Pancreas (tissue), 10 donors: ENCODE measurements at regions not wholly inside any gene's neighbourhood (a gene's known extent, or its start where the extent isn't known, plus 50 kb on each side); places are given as distances from the start of the nearest gene placed in this dataset.
A peak's percentile ranks its signal among the peaks of the same experiment; 100 is the strongest.
"Not testable (repeated sequence)": the region's sequence is repeated elsewhere in the genome, so short reads cannot be mapped to it uniquely, and the experiment has no call there.

Source experiments
- ATAC-seq, 4 donors: fragments of 200-7000 bp; cut with Tn5 transposase; one replicate each; pipeline versions ENCODE4 v1.8.0 to v1.9.1; 2020; ENCODE audit warnings: mild to moderate bottlenecking in 4 of 4, moderate library complexity in 4 of 4
- DNase-seq, 6 donors: peaks; one replicate each; pipeline ENCODE4 v3.0.0-alpha.2; 2020
- FAIRE-seq: peaks from 2 replicates; lab custom pipeline; 2012; peaks lifted over from hg19 to GRCh38; lab: Jason Lieb, UNC
- H3K27ac ChIP-seq, 4 donors: fragments of 200-600 bp; sonication (generic); 1 replicate in 3 of 4; 2 replicates in 1 of 4; pipeline versions ENCODE4 v1.5.0 to v1.8.0; 2020
- H3K27me3 ChIP-seq, 4 donors: fragments of 200-600 bp; one replicate each; pipeline ENCODE4 v1.8.0; 2021
- H3K36me3 ChIP-seq, 3 donors: fragments of 200-600 bp; sonication (generic) in 1 of 3; one replicate each; pipeline versions ENCODE4 v1.5.0 to v1.8.0; 2020 to 2021
- H3K4me1 ChIP-seq, 3 donors: fragments of 200-600 bp; one replicate each; pipeline ENCODE4 v1.8.0; 2021
- H3K4me3 ChIP-seq, 4 donors: fragments of 200-600 bp; sonication (generic) in 2 of 4; one replicate each; pipeline versions ENCODE4 v1.5.0 to v1.8.0; 2020 to 2021
- H3K9me3 ChIP-seq, 4 donors: fragments of 200-600 bp; one replicate each; pipeline ENCODE4 v1.8.0; 2021
- WGBS, 2 donors: extraction: QIAGEN DNeasy Blood & Tissue Kit; methylation state at CpG; one replicate each; pipeline ENCODE4 v1.1.7; 2013; 5-methylcytosine and 5-hydroxymethylcytosine counted together
- intact Hi-C, 3 donors: fragments of 100-400 bp; cut with DNase I; formaldehyde crosslinking; loops; one replicate each; pipeline versions ENCODE4 v1.11.1 to v1.14.2; 2022
- TF ChIP-seq, protein P1 (sequence below), 4 donors: fragments of 200-600 bp; sonication (generic) in 3 of 4; IDR thresholded peaks; one replicate each; pipeline versions ENCODE4 v1.5.0 to v1.8.0; 2021; ENCODE audit warnings: antibody characterized with exemption in 4 of 4
- donor health status: healthy with polysubstance abuse.
- donor health status: DM: no; HTN: no; CAD: no; lungs with moderate emphysema.
- donor health status: DM: no; HTN: no; CAD: no.
- donor health status: control.
- donor health status: control.
- donor health status: Bipolar disorder and iron deficiency.
- donor health status: DM: yes; HTN: yes; CAD: no.
- donor health status: DM: no; HTN: no; CAD: no.
- donor health status: DM: no; HTN: no; CAD: no.
- donor health status: DM: yes; HTN: yes; CAD: no.

DNA sequence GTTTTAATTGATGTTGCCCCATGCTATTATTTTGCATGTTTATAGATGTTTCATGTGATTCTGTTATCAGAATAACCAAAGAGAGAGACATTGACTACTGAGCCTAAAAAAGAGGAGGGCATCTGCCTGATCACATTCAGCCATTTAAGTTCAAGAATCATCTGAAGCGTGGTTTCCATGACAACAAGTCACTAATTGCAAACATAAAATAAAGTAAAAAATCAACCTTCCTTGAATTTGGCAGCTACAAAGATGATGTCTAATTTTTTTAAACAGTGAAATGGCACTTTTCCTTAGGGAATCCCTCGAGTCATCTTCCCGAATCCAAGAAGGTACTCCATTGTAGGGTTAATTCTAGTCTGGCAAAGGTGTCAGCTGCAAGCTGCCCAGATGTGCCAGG is 884.2 kb downstream of the DIAPH3 start:
- Histone ChIP-seq H3K4me3 (no peak overlapping the region), H3K27me3 (no peaks in the 10 kb centered on the region), H3K27ac (no peak overlapping the region), H3K4me1 (no peaks in the 10 kb centered on the region), H3K9me3 (no peaks in the 10 kb centered on the region), H3K36me3 (no peaks in the 10 kb centered on the region)
- no peak for DNase-seq
- intact Hi-C loops: no loop called here
- no peak for FAIRE-seq
- 91 to 95% methylated on average over 3 of the region's 3 CpGs for WGBS, 2 donors
- TF ChIP-seq, protein P1, sequence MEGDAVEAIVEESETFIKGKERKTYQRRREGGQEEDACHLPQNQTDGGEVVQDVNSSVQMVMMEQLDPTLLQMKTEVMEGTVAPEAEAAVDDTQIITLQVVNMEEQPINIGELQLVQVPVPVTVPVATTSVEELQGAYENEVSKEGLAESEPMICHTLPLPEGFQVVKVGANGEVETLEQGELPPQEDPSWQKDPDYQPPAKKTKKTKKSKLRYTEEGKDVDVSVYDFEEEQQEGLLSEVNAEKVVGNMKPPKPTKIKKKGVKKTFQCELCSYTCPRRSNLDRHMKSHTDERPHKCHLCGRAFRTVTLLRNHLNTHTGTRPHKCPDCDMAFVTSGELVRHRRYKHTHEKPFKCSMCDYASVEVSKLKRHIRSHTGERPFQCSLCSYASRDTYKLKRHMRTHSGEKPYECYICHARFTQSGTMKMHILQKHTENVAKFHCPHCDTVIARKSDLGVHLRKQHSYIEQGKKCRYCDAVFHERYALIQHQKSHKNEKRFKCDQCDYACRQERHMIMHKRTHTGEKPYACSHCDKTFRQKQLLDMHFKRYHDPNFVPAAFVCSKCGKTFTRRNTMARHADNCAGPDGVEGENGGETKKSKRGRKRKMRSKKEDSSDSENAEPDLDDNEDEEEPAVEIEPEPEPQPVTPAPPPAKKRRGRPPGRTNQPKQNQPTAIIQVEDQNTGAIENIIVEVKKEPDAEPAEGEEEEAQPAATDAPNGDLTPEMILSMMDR (IDR thresholded peaks at IDR 0.05): no peak
- no peak for ATAC-seq

DNA sequence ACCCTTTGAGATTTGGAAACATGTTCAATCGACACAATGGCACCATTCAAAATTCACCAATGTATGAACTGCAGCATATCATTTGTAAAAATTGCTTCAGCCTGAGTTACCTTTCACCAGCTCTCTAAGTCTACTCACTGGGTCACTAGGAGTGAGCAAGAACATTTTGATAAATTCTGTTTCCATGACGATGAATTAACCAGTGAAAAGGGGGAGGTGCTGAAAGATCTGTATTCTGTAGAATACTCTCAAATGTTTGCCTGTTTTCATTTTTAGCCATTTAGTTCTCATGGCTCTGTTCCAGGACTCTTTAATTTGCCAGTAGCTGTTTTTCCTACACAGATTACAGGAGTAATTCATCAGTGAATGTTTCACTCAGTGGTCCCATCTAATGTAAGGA is 883.4 kb downstream of the DIAPH3 start:
- ATAC-seq (peak in 2 of 4 donors; percentile 14 to 70), DNase-seq (no peak), FAIRE-seq (no peak)
- 50 to 52% methylated on average over 2 of the region's 2 CpGs for WGBS, 2 donors
- H3K4me3 ChIP-seq: no peak overlapping the region
- no peaks in the 10 kb centered on the region for H3K9me3 ChIP-seq
- TF ChIP-seq, protein P1 (IDR thresholded peaks at IDR 0.05): no peak
- H3K27ac ChIP-seq: no peak overlapping the region
- H3K27me3 ChIP-seq: no peaks in the 10 kb centered on the region
- no peaks in the 10 kb centered on the region for H3K36me3 ChIP-seq
- no peaks in the 10 kb centered on the region for H3K4me1 ChIP-seq
- intact Hi-C loops: no loop called here

DNA sequence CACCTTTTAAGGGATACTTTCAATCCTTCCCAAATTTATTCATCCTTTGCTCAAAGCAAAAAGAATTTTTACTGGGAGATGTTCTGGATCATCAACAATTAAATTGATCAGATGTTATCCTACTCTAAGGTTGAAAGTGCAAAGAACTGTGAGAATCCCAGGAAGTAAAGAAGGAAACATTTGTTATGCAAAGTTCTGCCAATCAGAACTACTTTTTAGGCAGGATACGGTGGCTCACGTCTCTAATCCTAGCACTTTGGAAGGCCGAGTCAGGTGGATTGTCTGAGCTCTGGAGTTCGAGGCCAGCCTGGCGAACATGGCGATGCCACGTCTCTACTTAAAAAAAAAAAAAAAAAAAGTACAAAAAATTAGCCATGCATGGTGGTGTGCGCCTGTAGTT is 882.3 kb downstream of the DIAPH3 start:
- H3K36me3 ChIP-seq: no peaks in the 10 kb centered on the region
- TF ChIP-seq, protein P1 (IDR thresholded peaks at IDR 0.05): no peak
- 97% methylated on average over 8 of the region's 8 CpGs for WGBS, 2 donors
- intact Hi-C loops: no loop called here
- H3K27me3 ChIP-seq: no peaks in the 10 kb centered on the region
- no peaks in the 10 kb centered on the region for H3K4me1 ChIP-seq
- H3K4me3 ChIP-seq: no peak overlapping the region
- FAIRE-seq (no peak), DNase-seq (no peak), ATAC-seq (no peak)
- H3K27ac ChIP-seq: no peak overlapping the region
- H3K9me3 ChIP-seq: no peaks in the 10 kb centered on the region

DNA sequence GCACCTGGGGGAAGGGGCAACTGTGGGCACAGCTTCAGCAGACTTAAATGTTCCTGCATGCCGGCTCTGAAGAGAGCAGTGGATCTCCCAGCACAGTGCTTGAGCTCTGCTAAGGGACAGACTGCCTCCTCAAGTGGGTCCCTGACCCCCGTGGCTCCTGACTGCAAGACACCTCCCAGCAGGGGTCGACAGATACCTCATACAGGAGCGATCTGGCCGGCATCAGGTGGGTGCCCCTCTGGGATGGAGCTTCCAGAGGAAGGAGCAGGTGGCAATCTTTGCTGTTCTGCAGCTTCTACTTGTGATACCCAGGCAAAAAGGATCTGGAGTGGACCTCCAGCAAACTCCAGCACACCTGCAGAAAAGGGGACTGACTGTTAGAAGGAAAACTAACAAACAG is 871.5 kb downstream of the DIAPH3 start:
- DNase-seq: peak in 1 of 6 donors; percentile 35
- FAIRE-seq, H3K36me3 ChIP-seq, ATAC-seq, H3K27me3 ChIP-seq, H3K4me1 ChIP-seq, H3K4me3 ChIP-seq, H3K9me3 ChIP-seq, intact Hi-C loops, H3K27ac ChIP-seq: not testable (repeated sequence)
- WGBS, 2 donors: 94 to 95% methylated on average over 5 of the region's 5 CpGs

DNA sequence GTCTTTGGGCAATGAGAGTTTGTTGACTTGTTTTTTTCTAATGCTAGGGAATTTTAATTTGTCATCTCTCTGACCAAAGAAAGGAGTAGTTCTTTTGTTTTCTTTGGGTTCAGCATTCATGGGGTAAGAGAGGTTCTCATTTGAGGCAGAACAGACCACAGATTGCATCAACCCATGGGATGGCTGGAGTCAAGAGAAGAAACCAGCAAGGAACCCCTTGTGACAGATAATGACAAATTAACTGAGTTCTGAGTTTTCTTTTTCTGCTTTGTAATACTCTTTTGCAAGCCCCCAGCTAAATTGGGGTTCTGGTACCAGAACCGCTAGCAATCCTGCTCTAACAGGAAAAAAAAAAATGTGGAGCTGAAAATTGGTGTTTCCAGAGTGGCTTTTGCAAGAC is 864.1 kb downstream of the DIAPH3 start:
- intact Hi-C loops: no loop called here
- no peak overlapping the region for H3K27ac ChIP-seq
- no peak for FAIRE-seq

More for the DNA sequence above, 864.1 kb downstream of the DIAPH3 start:
- Histone ChIP-seq H3K36me3 (no peaks in the 10 kb centered on the region), H3K27me3 (no peaks in the 10 kb centered on the region), H3K4me1 (peaks cover 8 to 15% (median 10%) of the 10 kb centered on the region in 3 donors), H3K4me3 (no peak overlapping the region), H3K9me3 (no peaks in the 10 kb centered on the region)
- WGBS, 2 donors: 94 to 95% methylated on average over 1 of the region's 1 CpG
- TF ChIP-seq, protein P1 (IDR thresholded peaks at IDR 0.05): no peak
- ATAC-seq: no peak
- no peak for DNase-seq
